Stimulated activated CD8-positive, alpha-beta memory T cell treated with anti-CD3 and anti-CD28 coated beads, Interleukin-7, amount 100 ng/mL, for 4 hours (primary cell): ENCODE measurements at regions not wholly inside any gene's neighbourhood (a gene's known extent, or its start where the extent isn't known, plus 50 kb on each side); places are given as distances from the start of the nearest gene placed in this dataset.

Experiments used
- DNase-seq, 2 donors: peaks; one replicate each; pipeline ENCODE4 v3.0.0-alpha.2; 2020; ENCODE audit warnings: low read depth in 2 of 2

DNA sequence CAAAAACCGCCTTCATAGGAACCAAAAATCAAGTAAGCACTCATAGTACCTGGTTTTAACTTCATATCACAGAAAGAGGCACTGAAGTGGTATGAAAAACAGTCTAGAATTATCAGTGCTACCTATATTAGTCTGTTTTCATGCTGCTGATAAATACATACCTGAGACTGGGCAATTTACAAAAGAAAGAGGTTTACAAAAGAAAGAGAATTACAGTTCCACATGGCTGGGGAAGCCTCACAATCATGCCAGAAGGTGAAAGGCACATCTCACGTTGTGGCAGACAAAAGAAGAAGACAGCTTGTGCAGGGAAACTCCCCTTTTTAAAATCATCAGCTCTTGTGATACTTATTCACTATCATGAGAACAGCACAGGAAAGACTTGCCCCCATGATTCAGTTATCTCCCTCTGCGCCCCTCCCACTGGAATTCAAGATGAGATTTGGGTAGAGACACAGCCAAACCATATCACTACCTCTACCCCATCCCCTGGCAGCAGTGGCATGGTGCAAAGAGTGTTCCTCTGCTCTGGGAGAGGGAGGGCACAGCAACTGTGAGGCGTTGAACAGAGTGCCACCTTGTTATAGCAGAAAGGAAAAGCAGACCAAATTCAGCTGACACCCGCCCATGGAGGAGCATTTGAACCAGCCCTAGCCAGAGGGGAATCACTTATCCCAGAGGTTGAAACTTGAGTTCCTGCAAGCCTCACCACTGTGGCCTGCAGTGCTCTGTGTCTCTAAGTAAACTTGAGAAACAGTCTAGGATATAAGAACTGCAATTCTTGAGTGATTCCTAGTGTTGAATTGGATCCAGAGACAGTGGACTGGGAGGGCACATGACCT, 61.9 kb upstream of the PTPRZ1 start:
- no peak for DNase-seq

DNA sequence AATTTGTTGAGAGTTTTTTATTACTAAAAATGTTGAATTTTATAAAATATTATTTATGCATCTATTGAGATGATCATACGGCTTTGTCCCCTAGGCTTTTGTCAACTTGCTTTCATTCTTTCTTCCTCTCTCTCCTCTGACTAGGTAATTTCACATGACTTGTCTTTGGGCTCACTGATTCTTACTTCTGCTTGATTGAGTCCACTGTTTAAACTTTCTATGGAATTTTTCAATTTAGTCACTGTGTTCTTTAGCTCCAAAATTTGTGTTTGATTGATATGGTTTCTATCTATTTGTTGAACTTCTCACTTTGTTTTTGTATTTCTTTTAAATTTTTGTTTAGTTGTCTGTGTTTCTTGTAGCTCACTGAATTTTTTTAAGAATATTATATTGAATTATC, 65.9 kb upstream of the PTPRZ1 start:
- no peak for DNase-seq

DNA sequence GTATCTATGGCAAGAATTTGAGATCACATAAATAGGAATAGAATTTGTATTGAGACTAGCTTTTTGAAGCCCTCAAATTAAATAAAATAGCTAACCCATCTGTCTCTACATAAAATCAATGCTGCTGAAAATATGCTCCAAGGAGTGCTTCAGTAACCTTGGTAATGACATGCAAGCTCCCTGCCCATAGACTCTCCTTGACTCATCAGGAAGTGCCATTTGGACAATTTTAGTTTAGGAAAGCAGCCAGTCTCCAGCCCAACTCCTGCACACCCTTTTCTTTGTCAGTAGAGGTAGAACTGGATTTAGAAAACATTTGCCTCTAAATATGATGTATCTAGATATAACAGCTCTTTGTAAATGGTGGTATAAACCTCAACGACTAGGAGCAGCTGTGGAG, 69.9 kb upstream of the PTPRZ1 start:
- DNase-seq = no peak

DNA sequence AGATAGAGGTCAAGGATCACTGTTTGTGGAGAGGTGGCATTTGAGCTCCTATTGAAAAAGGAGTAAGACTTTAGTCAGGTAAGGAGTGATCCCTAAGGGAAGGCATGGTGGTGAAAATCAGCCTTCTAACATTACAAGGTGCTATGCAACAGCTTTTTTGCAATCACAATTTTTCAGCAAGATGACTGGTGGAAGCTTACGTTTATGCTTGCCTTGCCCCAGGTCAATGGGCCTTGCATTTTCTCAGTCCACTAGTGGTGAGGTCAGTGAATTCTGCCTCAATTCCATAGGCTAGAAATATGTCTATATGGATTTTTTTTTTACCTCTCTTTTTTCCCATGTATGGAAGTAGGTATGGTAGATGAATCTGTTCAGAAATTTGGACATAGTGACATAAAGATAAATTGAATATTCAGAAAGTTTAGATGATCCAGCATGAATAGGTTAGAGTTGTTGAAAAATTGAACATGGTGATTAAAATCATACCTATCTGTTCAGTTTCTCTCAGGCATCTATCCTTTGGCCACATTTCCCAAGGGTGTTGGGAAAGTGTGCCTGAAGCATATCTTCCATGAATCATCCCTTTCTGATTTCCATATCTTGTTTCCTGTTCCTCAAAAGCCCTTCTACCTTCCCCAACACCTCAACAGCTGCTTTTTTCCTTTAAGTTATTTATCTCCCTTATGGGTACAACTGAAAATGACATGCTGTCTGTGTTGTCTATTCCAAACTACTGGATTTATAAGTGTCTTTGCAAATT, 71.9 kb upstream of the PTPRZ1 start:
- DNase-seq = no peak

DNA sequence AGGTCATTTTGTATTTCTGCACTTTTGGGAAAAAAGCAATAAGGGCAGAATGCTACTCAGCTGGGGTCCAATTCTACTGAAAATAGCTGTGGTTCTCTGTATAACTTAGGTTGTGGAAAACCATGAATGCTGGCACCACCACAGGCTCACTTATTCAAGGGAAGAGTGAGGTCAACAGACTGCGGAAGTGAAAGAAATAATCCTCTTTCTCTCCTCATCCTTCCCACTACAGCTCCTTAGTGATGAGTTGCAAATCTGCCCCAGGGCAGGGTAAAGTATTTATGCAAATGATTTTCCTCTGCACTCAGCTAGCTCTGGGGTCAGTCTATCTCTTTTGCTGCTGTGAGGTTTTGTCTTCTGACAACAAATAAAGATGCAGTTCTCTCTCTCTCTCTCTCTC, 74.1 kb upstream of the PTPRZ1 start:
- DNase-seq = no peak

DNA sequence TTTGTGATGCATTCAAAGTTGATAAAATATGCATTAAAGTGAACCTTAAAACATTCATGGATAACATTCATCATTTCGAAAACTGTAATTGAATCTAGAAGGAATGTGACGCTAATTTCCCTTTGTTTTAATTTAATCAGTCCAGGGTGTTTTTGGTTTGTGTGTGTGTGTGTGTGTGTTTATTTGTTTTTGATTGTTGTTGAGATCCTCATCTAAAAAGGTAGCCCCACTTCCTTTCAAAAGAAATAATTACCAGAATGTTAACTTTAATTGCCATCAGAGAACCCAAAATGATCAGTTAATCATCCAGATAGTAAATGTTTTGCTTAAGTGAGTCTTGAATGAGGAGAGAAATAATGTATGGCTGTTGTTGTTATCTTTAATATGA, 74.5 kb upstream of the PTPRZ1 start:
- no peak for DNase-seq

DNA sequence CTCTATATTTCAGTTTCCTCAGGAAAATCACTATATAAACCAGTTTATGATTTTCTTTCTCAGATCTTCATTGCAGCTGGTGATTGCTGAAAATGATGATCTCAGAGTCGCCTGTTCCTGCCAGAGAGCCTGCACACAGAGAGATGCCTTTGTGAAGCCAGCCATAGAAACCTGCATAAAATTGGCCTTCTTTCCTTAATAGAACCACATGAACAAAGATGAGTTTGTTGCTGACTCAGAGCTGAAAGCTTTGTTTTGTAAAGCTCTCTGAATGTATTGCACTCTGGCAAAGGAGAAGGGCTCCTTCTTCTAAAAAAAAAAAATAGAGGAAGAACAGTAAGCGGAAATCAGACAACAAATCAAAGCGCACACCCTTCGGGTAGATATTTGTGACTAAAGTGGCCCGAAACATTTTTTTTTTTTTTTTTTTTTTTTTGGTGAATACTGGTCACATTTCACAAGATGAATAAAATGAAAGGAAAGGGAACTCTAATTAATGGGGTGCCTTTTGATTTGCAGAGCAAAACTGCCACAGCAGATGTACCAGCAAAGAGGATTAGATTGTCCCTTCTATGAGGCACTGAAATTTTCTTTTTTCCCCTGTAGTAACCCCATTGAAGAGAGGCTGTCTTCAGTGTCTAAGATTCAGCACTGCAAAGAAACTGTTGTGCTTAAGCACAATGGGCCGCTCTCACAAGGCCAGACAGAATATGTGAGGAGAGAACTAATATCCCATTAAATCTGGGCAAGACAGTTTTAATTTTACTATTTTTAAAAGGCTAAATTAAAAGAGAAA, 75.1 kb upstream of the PTPRZ1 start:
- DNase-seq = no peak

DNA sequence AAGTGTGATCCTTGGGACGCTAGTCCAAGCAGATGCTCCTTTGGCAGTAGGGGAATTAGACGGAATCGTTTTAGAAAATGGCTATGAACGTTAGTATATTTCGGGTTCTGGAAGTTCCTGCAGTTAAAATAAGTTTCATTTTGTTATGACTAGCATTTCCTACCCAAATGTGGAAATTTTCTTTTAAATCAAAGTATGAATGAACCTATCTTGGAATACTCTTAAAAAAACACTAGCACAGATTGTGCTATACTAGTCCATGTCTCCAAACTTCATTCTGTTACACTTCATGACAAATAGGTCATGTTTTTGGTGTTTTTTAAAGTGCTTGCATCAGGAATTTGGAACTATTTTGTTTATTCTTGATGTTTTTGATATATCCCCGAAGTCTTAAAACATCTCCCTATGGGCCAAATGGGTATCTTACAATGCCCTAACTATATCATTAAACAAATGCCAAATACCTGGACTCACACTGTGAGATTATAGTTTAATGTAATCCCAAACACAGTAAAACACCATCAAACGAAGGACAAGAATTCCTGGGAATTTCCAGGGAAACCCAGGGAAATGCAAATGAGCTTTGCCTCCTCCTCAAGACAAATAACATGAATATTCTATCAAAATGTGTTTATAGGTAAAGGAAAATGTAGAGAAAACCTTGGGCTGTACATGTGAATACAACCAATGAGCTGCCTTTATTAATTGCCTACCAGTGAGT, 75.9 kb upstream of the PTPRZ1 start:
- DNase-seq = no peak

DNA sequence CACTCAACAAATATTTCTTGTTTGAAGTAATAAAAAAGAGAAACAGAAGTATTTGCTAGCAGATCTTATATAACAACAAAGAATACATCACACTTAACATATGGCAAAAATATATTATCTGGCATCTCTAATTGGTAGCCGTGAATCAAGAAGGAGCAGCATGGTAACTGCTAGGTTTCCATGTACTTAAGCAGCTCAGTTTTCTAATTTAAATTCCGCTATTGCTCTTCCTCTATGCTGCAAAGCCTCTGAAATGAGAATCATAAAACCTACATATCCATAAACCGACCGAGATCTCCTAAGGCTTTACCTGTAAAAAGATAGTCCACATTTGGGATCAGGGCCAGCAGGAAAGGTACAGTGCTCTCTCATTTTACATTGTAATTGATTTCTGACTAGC, 76.6 kb upstream of the PTPRZ1 start:
- no peak for DNase-seq

DNA sequence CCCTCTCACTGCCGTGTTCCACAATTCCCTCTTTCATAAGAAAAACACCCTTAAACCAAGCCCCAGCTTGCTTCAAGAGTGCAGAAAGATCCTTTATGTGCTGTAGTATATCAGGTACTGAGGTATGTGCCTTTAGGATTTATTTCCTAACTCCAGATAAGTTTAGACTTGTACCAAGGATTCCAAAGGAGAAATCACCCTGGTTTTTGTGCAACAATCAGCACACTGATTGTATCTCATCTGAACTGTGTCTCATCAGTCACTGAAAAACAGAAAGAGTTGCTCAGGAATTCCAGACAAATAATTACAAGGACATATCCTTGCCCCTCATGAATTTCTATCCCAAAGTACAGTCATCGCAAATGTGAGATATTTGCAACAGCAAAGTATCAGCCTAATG, 77.2 kb upstream of the PTPRZ1 start:
- no peak for DNase-seq

DNA sequence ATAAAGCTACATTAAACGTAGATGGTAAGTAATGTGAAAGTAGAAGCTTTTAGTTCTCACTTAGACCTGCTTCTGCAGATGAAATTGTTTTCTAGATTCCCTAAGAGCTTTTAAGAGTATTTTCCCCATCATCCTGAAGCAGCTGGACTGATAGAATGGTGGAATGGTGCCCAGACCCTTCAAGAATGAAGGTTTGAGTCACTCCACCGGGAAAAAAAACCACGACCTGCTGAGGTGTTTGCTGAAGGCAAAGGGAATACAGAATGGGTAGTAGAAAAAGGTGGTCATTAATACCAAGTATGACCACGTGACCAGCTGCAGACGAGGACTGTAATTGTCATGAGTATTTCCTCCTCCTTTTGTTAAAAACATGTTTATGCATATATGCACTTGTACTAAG, 79.2 kb upstream of the PTPRZ1 start:
- no peak for DNase-seq

DNA sequence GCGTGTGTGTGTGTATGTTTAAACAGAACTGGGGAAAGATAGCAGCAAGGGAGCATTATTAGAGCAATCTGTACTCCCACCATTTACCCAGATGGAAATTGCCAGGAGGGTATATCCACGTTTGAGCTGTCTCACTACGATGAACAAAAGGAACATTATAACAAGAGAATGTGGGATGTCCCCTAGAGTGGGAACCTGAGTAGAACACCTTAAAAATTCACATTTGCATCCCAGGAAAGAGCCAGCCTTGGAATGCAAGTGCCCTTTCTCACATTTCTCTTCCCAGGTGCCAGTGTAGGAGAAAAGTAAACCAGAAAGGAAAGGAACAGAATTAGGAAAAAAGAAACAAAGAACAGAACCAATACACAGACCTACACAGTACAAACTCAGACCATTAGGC, 95.3 kb upstream of the PTPRZ1 start:
- DNase-seq = no peak

DNA sequence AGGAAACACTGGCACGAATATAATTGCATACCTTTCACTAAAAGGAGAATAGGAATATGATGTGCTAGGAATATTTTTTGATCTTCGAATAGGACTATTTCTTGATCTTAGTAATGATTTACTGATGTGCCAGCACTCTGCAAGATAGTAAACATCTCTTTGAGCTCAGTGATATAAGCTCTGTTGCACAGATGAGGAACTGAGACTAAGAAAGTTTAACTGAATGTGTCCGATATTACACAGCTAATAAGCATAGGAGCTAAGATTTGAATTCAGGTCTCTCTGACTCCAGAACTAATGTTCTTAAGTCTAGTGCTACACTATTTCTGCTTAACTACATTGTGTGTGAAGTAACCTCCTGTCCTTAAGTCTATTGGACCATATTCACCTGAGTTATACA, 98.4 kb upstream of the PTPRZ1 start:
- DNase-seq = no peak

DNA sequence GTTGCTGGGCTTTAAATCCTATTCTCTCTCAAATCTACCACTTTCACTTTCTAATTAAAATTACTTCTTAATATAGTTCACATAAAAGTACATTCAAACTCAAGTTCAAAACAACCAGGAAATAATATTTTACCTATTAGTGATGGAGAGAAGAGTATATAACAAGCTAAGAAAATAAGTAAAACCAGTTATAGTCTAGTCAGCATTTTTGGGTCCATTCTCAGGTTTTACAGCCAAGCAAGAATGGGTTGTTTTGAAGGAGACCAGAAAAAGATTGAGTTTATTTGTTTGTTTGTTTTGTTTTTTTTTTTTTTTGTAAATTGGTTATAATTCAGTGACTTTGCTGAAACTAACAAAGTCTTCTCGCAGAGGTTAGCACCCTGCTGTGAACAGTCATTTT, 106.3 kb upstream of the PTPRZ1 start:
- no peak for DNase-seq

DNA sequence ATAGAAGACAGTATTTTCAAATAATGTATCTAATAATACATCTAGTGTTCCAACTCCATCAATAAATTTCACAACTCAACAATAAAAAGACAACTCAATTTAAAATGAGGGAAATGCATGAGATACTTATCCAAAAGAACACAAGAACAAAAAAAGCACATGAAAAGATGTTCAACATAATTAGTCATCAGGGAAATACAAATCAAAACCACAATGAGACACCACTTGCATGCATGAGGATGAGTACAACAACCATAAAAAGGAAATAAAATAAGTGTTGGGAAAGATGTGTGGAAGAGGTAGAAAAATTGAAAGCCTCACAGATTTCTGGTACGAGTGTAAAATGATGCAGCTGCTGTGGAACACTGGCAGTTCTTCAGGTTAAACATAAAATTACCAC, 111.6 kb upstream of the PTPRZ1 start:
- DNase-seq = no peak

DNA sequence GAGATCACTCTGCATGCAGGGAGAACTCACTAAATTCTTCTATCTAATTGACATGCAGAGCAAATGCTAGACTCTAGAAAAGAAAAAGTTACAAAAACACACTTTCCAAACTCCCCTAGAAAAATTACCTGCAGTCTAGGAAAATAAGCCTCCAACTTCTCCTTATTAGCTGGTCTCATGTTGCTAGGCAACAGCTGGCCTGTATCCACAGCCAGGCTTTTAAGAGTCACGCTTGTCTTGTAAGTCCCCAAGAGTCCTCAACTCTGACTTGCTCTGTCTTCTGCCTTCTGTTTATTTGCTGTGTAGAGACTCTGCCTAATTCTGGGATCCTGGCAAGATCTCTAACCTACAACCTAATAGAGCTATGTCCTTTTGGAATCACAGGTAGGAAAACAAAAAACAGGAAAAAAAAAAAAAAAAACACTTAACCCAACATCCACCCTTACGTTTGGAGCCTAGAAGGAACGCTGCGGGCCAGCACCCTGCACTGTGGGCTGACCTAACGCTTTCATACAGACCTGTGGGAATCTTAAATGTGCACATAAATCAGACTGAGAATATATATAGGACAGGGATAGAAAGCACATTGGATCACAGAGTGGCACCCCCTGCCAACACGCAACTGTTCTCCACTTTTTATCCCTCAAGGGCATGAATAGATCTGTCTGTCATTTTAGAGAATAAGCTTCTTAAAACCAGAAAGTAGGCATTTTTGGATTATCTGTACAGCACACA, 117.0 kb upstream of the PTPRZ1 start:
- no peak for DNase-seq

DNA sequence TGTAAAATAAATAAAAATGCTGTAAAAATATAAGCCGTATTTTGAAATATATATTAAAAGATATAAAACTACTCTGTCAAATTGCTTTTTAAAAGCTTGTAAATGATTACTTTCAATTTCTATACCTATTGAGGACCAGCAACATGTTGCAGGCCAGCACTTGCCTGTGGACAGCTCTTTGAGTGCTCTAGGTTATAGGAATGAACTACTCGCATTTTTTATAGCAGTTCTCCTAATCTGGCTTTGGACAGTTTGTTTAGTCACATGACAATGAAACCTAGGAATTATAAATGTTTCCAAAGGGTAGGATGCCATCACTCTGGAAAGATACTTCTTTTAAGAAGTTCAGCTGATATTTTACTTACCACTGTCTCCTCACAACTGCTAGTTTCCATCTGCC, 117.7 kb upstream of the PTPRZ1 start:
- DNase-seq = no peak

DNA sequence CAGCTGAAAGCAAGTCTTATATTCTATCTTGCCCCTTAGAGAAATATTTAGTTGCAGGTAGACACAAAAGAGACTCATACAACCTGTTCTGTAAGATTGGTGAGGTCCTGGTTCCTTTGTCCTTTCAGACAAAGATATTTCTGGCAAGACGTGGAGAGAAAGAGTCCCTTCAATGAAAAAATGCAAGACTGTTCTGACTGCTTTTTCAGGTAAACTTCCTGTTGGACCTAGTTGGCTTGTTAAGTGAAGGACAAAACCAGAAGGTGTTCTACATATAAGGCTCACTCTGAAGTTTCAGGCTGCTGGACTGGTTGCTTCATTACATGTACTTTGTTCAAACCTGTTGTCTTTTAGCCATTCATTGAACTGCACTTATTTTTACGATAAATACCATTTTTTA, 119.0 kb upstream of the PTPRZ1 start:
- DNase-seq = no peak

DNA sequence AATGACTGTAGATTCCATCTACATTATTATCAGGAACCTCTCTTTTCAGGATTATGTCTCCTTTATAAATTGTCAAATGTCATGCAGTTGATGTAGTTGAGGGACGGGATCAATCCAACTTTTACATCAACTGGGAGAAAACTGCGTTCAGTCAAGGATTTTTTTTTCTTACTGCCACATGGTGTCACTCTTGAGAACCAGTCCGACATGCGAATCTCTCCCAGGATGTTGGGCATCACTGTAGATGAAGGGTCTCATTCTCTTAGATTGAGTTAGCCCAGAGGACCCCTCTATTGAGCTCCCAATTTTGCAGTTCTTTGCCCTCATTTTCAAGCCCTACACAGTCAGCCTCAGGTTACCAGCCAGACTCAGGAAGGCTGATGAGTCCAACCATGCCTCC, 120.3 kb upstream of the PTPRZ1 start:
- no peak for DNase-seq

DNA sequence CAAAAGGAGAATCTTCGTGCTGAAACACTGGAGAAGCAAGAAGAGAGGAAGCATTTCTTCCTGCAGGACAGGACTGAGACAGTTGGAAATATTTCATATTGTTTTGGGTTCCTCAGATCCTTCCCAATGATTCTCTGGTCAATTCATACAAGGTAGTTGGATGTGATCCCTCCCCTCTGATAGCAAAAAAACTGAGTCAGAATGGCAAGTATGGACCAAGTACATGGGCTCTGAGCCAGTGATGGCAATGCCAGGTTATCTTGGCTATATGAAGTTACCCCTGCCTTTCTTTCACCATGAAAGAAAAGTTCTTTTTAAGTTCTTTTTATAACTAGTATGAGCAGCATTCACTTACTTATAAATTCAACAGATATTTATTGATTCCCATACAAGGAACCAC, 124.4 kb upstream of the PTPRZ1 start:
- DNase-seq = no peak

DNA sequence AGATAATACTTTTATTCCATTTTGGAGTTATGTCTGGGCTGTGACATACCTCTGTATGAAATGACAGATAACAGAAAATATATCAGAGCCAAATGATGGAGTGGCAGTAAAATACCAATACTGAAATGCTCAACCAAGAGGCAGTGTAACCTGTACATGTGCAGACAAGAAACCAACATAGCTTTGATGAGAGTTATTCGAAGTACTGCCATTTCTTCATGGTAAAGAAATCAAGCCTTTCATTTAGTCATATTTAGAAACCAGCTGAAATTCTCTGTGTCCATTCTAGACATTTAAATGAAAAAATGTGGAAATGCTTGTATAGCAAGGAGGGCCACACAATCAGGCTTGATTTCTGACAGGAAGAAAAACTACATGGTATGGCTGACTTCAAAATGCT, 127.1 kb upstream of the PTPRZ1 start:
- DNase-seq = no peak
